GM12878 (cell line): ENCODE measurements at regions not wholly inside any gene's neighbourhood (a gene's known extent, or its start where the extent isn't known, plus 50 kb on each side); places are given as distances from the start of the nearest gene placed in this dataset.

ENCODE experiments used
- ATAC-seq: fragments of 200-7000 bp; cut with Tn5 transposase; 3 replicates; pipeline ENCODE4 v1.9.1; 2020; ENCODE audit warnings: mild to moderate bottlenecking, moderate library complexity
- BruUV-seq: library from RNA; stranded (reverse); fragments of 400-500 nt; replicated peaks from 2 replicates; lab custom pipeline; 2021; lab: Mats Ljungman, UMichigan
- CTCF ChIA-PET: fragments of 300-600 bp; sonication (Branson Sonifier 250); formaldehyde crosslinking; extraction: SDS; loops from one replicate; lab custom pipeline; 2021; ENCODE audit warnings: inconsistent platforms; lab: Yijun Ruan, JAX
- POLR2A ChIA-PET: fragments of 350-600 bp; formaldehyde crosslinking; extraction: SDS; loops from one replicate; lab custom pipeline; 2021; ENCODE audit warnings: inconsistent platforms; lab: Charles Lee
- RAD21 ChIA-PET: fragments of 300-600 bp; sonication (Branson Sonifier 250); formaldehyde crosslinking; loops from one replicate; lab custom pipeline; 2023; ENCODE audit warnings: antibody characterized with exemption; ENCODE audit not compliant: unreplicated experiment; lab: Charles Lee
- SMC1A ChIA-PET: fragments of 300-600 bp; sonication (Branson Sonifier 250); formaldehyde crosslinking; loops from one replicate; lab custom pipeline; 2023; ENCODE audit not compliant: unreplicated experiment, uncharacterized antibody; lab: Charles Lee
- DNase-seq: peaks from one replicate; pipeline ENCODE4 v3.0.0-alpha.2; 2011; ENCODE audit warnings: low read depth, low spot score
- FAIRE-seq: peaks from 3 replicates; lab custom pipeline; 2011; peaks lifted over from hg19 to GRCh38; lab: Jason Lieb, UNC
- H2AFZ ChIP-seq: 2 replicates; pipeline ENCODE4 v1.6.0; 2011; ENCODE audit warnings: low read depth, low read length, control low read depth; ENCODE audit not compliant: control insufficient read depth
- H3K27ac ChIP-seq: 2 replicates; pipeline ENCODE4 v1.5.1; 2011; ENCODE audit warnings: control low read depth; ENCODE audit not compliant: control insufficient read depth, insufficient read depth
- H3K27me3 ChIP-seq, 2 experiments: replicated peaks in 1 of 2; 2 replicates each; pipeline versions ENCODE4 v1.6.0 to v1.6.1; 2011; ENCODE audit warnings: low read length in 1 of 2; ENCODE audit not compliant: control insufficient read depth in 2 of 2, insufficient read depth in 2 of 2
- H3K36me3 ChIP-seq, 2 experiments: 2 replicates each; pipeline ENCODE4 v1.5.1; 2011; ENCODE audit warnings: low read length in 1 of 2; ENCODE audit not compliant: control insufficient read depth in 2 of 2, insufficient read depth in 2 of 2
- H3K4me1 ChIP-seq: 2 replicates; pipeline ENCODE4 v1.6.1; 2011; ENCODE audit warnings: mild to moderate bottlenecking, low read length, moderate library complexity, mixed read lengths; ENCODE audit not compliant: control insufficient read depth, insufficient read depth
- H3K4me2 ChIP-seq: 2 replicates; pipeline ENCODE4 v1.6.0; 2011; ENCODE audit warnings: control low read depth; ENCODE audit not compliant: control insufficient read depth, insufficient read depth
- H3K4me3 ChIP-seq: fragments of 200-600 bp; sonication (generic); 2 replicates; pipeline ENCODE4 v1.5.1; 2016
- H3K79me2 ChIP-seq: 2 replicates; pipeline ENCODE4 v1.6.0; 2011; ENCODE audit warnings: low read length; ENCODE audit not compliant: control insufficient read depth, insufficient read depth
- H3K9ac ChIP-seq: 2 replicates; pipeline ENCODE4 v1.8.0; 2011; ENCODE audit warnings: low read length, control low read depth, mixed read lengths; ENCODE audit not compliant: control insufficient read depth, insufficient read depth
- H3K9me3 ChIP-seq: replicated peaks from 3 replicates; pipeline ENCODE4 v1.5.1; 2011; ENCODE audit warnings: mild to moderate bottlenecking, low read length; ENCODE audit not compliant: control insufficient read depth, insufficient read depth
- H4K20me1 ChIP-seq: 2 replicates; pipeline ENCODE4 v1.6.0; 2011; ENCODE audit not compliant: control insufficient read depth, insufficient read depth
- ETV6 ChIP-seq, 2 experiments: fragments of 450-650 bp in 1 of 2; IDR thresholded peaks in 1 of 2; conservative IDR thresholded peaks in 1 of 2; 2 replicates each; pipeline ENCODE4 v1.6.1; 2014; ENCODE audit warnings: antibody characterized with exemption in 1 of 2, borderline replicate concordance in 1 of 2, low read depth in 1 of 2, mild to moderate bottlenecking in 1 of 2, moderate library complexity in 1 of 2
- FOS ChIP-seq: IDR thresholded peaks from 3 replicates; pipeline ENCODE4 v1.6.1; 2011; ENCODE audit warnings: borderline replicate concordance; ENCODE audit not compliant: insufficient read length; ENCODE audit errors: extremely low read depth
- MEF2A ChIP-seq: IDR thresholded peaks from 2 replicates; pipeline ENCODE4 v1.6.1; 2011; ENCODE audit warnings: low read depth, mild to moderate bottlenecking, low read length, moderate library complexity; ENCODE audit not compliant: insufficient read depth
- MXI1 ChIP-seq: fragments of 150-350 bp; IDR thresholded peaks from 2 replicates; pipeline ENCODE4 v1.6.1; 2011; ENCODE audit warnings: low read depth, mild to moderate bottlenecking, inconsistent platforms, low read length, improper control_type of control experiment
- NBN ChIP-seq: fragments of 450-650 bp; IDR thresholded peaks from 2 replicates; pipeline ENCODE4 v1.6.1; 2016
- NFIC ChIP-seq: IDR thresholded peaks from 2 replicates; pipeline ENCODE4 v1.6.1; 2012; ENCODE audit warnings: low read depth, mild to moderate bottlenecking, inconsistent platforms, low read length, moderate library complexity
- NFXL1 ChIP-seq: fragments of 450-650 bp; IDR thresholded peaks from 2 replicates; pipeline ENCODE4 v1.6.1; 2017; ENCODE audit warnings: antibody characterized with exemption, mild to moderate bottlenecking, borderline replicate concordance
- NRF1 ChIP-seq: conservative IDR thresholded peaks from 2 replicates; pipeline ENCODE4 v1.6.1; 2011; ENCODE audit warnings: mild to moderate bottlenecking, low read depth, low read length, improper control_type of control experiment
- SPI1 ChIP-seq: IDR thresholded peaks from 2 replicates; pipeline ENCODE4 v1.6.1; 2011; ENCODE audit warnings: low read depth, mild to moderate bottlenecking, low read length, moderate library complexity, borderline replicate concordance; ENCODE audit not compliant: insufficient read depth
- WGBS: methylation state at CpG from one replicate; pipeline ENCODE4 v1.1.6; 2016; ENCODE audit warnings: low lambda C conversion rate; ENCODE audit not compliant: insufficient replicate concordance, insufficient coverage; ENCODE audit errors: missing lambda C conversion rate; 5-methylcytosine and 5-hydroxymethylcytosine counted together
- in situ Hi-C: fragments of 300-500 bp; cut with MboI; formaldehyde crosslinking; loops from 9 replicates; pipeline ENCODE4 v1.14.3; 2018; ENCODE audit warnings: mixed read lengths
- intact Hi-C: fragments of 100-400 bp; cut with micrococcal nuclease; formaldehyde crosslinking; loops from one replicate; pipeline ENCODE4 v1.14.2; 2022; ENCODE audit not compliant: unreplicated experiment
- TF ChIP-seq, protein P1 (sequence below): IDR thresholded peaks from 2 replicates; pipeline ENCODE4 v1.6.1; 2012; ENCODE audit warnings: low read depth, low read length, improper control_type of control experiment
- TF ChIP-seq, protein P2 (sequence below): fragments of 450-650 bp; IDR thresholded peaks from 2 replicates; pipeline ENCODE4 v1.6.1; 2018; ENCODE audit warnings: mild to moderate bottlenecking, low read depth, moderate library complexity; ENCODE audit not compliant: partially characterized antibody
- TF ChIP-seq, protein P3 (sequence below): IDR thresholded peaks from 2 replicates; pipeline ENCODE4 v1.6.1; 2011; ENCODE audit warnings: low read depth, mild to moderate bottlenecking, low read length, moderate library complexity, borderline replicate concordance; ENCODE audit errors: extremely low read depth
- TF ChIP-seq, protein P4 (sequence below): fragments of 450-650 bp; IDR thresholded peaks from 2 replicates; pipeline ENCODE4 v1.6.1; 2016; ENCODE audit warnings: mild to moderate bottlenecking, moderate library complexity, borderline replicate concordance
- TF ChIP-seq, protein P5 (sequence below): fragments of 450-650 bp; IDR thresholded peaks from 2 replicates; pipeline ENCODE4 v1.6.1; 2018; ENCODE audit warnings: borderline replicate concordance, mild to moderate bottlenecking; ENCODE audit not compliant: partially characterized antibody

DNA sequence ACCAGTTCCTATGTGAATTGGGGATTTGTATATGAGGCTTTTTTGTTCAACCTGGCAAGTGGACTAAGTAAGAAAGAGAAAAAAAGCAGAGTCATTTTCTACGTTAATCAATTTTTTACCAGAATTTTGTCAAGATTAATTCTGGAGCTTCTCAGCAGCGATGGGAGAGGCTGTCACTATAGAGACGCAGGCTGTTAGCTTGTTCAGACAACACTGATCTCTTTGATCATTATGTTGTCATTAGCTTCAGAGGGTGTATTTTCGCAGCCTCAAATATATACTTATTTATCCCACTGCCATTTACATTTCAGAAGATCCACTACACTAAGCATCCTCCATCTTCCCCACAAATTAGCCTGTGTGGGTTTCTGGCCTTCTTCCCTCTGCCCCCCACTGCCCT lies 196.7 kb upstream of the PFKP start:
- intact Hi-C loops (no loop called here), in situ Hi-C loops (no loop called here)
- no peaks in the 10 kb centered on the region for H3K79me2 ChIP-seq
- no peak for FAIRE-seq
- H3K4me1 ChIP-seq = no peaks in the 10 kb centered on the region
- POLR2A ChIA-PET = no interaction called here
- CTCF ChIA-PET = no interaction called here
- H3K36me3 ChIP-seq = no peaks in the 10 kb centered on the region
- ATAC-seq = no peak
- H3K9me3 ChIP-seq = no peaks in the 10 kb centered on the region
- no peaks in the 10 kb centered on the region for H4K20me1 ChIP-seq
- RAD21 ChIA-PET = no interaction called here
- DNase-seq = no peak
- no peak overlapping the region for H3K4me3 ChIP-seq
- SMC1A ChIA-PET = no interaction called here
- H3K27me3 ChIP-seq = peaks cover 0 to 2% of the 10 kb centered on the region in 2 experiments; a peak in 2 of 4 replicates
- H3K9ac ChIP-seq = no peak overlapping the region
- no TSS peak for BruUV-seq
- H3K27ac ChIP-seq = no peak overlapping the region
- 21% methylated on average over 4 of the region's 4 CpGs for WGBS
- H3K4me2 ChIP-seq = no peak overlapping the region
- no peak overlapping the region for H2AFZ ChIP-seq
- TF ChIP-seq, protein P1, sequence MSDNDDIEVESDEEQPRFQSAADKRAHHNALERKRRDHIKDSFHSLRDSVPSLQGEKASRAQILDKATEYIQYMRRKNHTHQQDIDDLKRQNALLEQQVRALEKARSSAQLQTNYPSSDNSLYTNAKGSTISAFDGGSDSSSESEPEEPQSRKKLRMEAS = no peak
- TF ChIP-seq NBN (no peak), FOS (no peak), NRF1 (no peak), MXI1 (no peak), NFIC (no peak), ETV6 (conservative IDR thresholded peaks at IDR 0.05 in 1 of 2, IDR thresholded peaks at IDR 0.05 in 1 of 2; ENCODE audit: borderline replicate concordance in 1 of 2, low read depth in 1 of 2) (no peak), SPI1 (no peak), NFXL1 (no peak), MEF2A (no peak)
- TF ChIP-seq, protein P2, sequence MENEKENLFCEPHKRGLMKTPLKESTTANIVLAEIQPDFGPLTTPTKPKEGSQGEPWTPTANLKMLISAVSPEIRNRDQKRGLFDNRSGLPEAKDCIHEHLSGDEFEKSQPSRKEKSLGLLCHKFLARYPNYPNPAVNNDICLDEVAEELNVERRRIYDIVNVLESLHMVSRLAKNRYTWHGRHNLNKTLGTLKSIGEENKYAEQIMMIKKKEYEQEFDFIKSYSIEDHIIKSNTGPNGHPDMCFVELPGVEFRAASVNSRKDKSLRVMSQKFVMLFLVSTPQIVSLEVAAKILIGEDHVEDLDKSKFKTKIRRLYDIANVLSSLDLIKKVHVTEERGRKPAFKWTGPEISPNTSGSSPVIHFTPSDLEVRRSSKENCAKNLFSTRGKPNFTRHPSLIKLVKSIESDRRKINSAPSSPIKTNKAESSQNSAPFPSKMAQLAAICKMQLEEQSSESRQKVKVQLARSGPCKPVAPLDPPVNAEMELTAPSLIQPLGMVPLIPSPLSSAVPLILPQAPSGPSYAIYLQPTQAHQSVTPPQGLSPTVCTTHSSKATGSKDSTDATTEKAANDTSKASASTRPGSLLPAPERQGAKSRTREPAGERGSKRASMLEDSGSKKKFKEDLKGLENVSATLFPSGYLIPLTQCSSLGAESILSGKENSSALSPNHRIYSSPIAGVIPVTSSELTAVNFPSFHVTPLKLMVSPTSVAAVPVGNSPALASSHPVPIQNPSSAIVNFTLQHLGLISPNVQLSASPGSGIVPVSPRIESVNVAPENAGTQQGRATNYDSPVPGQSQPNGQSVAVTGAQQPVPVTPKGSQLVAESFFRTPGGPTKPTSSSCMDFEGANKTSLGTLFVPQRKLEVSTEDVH = no peak
- TF ChIP-seq, protein P3, sequence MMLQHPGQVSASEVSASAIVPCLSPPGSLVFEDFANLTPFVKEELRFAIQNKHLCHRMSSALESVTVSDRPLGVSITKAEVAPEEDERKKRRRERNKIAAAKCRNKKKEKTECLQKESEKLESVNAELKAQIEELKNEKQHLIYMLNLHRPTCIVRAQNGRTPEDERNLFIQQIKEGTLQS = no peak
- TF ChIP-seq, protein P4, sequence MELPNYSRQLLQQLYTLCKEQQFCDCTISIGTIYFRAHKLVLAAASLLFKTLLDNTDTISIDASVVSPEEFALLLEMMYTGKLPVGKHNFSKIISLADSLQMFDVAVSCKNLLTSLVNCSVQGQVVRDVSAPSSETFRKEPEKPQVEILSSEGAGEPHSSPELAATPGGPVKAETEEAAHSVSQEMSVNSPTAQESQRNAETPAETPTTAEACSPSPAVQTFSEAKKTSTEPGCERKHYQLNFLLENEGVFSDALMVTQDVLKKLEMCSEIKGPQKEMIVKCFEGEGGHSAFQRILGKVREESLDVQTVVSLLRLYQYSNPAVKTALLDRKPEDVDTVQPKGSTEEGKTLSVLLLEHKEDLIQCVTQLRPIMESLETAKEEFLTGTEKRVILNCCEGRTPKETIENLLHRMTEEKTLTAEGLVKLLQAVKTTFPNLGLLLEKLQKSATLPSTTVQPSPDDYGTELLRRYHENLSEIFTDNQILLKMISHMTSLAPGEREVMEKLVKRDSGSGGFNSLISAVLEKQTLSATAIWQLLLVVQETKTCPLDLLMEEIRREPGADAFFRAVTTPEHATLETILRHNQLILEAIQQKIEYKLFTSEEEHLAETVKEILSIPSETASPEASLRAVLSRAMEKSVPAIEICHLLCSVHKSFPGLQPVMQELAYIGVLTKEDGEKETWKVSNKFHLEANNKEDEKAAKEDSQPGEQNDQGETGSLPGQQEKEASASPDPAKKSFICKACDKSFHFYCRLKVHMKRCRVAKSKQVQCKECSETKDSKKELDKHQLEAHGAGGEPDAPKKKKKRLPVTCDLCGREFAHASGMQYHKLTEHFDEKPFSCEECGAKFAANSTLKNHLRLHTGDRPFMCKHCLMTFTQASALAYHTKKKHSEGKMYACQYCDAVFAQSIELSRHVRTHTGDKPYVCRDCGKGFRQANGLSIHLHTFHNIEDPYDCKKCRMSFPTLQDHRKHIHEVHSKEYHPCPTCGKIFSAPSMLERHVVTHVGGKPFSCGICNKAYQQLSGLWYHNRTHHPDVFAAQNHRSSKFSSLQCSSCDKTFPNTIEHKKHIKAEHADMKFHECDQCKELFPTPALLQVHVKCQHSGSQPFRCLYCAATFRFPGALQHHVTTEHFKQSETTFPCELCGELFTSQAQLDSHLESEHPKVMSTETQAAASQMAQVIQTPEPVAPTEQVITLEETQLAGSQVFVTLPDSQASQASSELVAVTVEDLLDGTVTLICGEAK = no peak
- TF ChIP-seq, protein P5, sequence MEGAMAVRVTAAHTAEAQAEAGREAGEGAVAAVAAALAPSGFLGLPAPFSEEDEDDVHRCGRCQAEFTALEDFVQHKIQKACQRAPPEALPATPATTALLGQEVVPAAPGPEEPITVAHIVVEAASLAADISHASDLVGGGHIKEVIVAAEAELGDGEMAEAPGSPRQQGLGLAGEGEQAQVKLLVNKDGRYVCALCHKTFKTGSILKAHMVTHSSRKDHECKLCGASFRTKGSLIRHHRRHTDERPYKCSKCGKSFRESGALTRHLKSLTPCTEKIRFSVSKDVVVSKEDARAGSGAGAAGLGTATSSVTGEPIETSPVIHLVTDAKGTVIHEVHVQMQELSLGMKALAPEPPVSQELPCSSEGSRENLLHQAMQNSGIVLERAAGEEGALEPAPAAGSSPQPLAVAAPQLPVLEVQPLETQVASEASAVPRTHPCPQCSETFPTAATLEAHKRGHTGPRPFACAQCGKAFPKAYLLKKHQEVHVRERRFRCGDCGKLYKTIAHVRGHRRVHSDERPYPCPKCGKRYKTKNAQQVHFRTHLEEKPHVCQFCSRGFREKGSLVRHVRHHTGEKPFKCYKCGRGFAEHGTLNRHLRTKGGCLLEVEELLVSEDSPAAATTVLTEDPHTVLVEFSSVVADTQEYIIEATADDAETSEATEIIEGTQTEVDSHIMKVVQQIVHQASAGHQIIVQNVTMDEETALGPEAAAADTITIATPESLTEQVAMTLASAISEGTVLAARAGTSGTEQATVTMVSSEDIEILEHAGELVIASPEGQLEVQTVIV = no peak
